ENCODE measurements at regions not wholly inside any gene's neighbourhood (a gene's known extent, or its start where the extent isn't known, plus 50 kb on each side); places are given as distances from the start of the nearest gene placed in this dataset.

GRCh38 chr18:8546677-8547076 is 62.6 kb upstream of the RAB12 start:
- TF ChIP-seq CTCF (IDR thresholded peaks at IDR 0.05 in 4 of 5, conservative IDR thresholded peaks at IDR 0.05 in 1 of 5): no peak
- no peak for TF ChIP-seq POLR2A (IDR thresholded peaks at IDR 0.05)

All from gastrocnemius medialis (tissue), 4 donors.